GM23248 (cell line): ENCODE measurements at regions not wholly inside any gene's neighbourhood (a gene's known extent, or its start where the extent isn't known, plus 50 kb on each side); places are given as distances from the start of the nearest gene placed in this dataset.

Experiments used
- EZH2 ChIP-seq: fragments of 200-600 bp; sonication (generic); IDR thresholded peaks from 2 replicates; pipeline ENCODE4 v1.6.1; 2018; ENCODE audit warnings: antibody characterized with exemption, mild to moderate bottlenecking; ENCODE audit not compliant: insufficient read depth, poor library complexity, severe bottlenecking
- EZH2phosphoT487 ChIP-seq: fragments of 200-600 bp; sonication (generic); IDR thresholded peaks from 2 replicates; pipeline ENCODE4 v1.6.1; 2018; ENCODE audit warnings: antibody characterized with exemption, moderate library complexity, mild to moderate bottlenecking, low read depth; ENCODE audit not compliant: insufficient read depth

- TF ChIP-seq EZH2 (no peak), EZH2phosphoT487 (no peak)
Observed at GRCh38 chr18:22868831-22869230, 64.3 kb upstream of the RBBP8 start.
